Thyroid gland (tissue), 4 donors: ENCODE measurements at regions not wholly inside any gene's neighbourhood (a gene's known extent, or its start where the extent isn't known, plus 50 kb on each side); places are given as distances from the start of the nearest gene placed in this dataset.

Experiments
- CTCF ChIP-seq, 6 experiments: fragments of 200-600 bp in 3 of 6; fragments of 450-650 bp in 3 of 6; sonication (generic) in 3 of 6; IDR thresholded peaks; one replicate each; pipeline ENCODE4 v1.5.1; 2016 to 2019; ENCODE audit warnings: antibody characterized with exemption in 6 of 6, mild to moderate bottlenecking in 2 of 6, inconsistent platforms in 1 of 6, moderate library complexity in 1 of 6
- POLR2A ChIP-seq, 2 donors: fragments of 450-650 bp; IDR thresholded peaks; one replicate each; pipeline ENCODE4 v1.6.1; 2017; ENCODE audit warnings: antibody characterized with exemption in 2 of 2, mild to moderate bottlenecking in 2 of 2, moderate library complexity in 1 of 2

- no peak for TF ChIP-seq CTCF (IDR thresholded peaks at IDR 0.05)
- no peak for TF ChIP-seq POLR2A (IDR thresholded peaks at IDR 0.05)
Measured at GRCh38 chr5:111003623-111004022, 67.9 kb upstream of the TSLP start.
